K562 (cell line): ENCODE measurements at regions not wholly inside any gene's neighbourhood (a gene's known extent, or its start where the extent isn't known, plus 50 kb on each side); places are given as distances from the start of the nearest gene placed in this dataset.

Experiments used
- ATAC-seq: fragments of 200-7000 bp; cut with Tn5 transposase; 3 replicates; pipeline ENCODE4 v1.9.1; 2020; ENCODE audit warnings: moderate library complexity
- BruUV-seq: library from RNA; stranded (reverse); fragments of 400-500 nt; replicated peaks from 2 replicates; lab custom pipeline; 2021; lab: Mats Ljungman, UMichigan
- CTCF ChIA-PET: fragments of 300-600 bp; formaldehyde crosslinking; extraction: SDS; loops from one replicate; lab custom pipeline; 2021; ENCODE audit warnings: low intra/inter-chr PET ratio; lab: Yijun Ruan, JAX
- POLR2A ChIA-PET: fragments of 300-600, 350-650 bp; sonication (Branson Sonifier 250); formaldehyde crosslinking; extraction: SDS; loops from one replicate; lab custom pipeline; 2021; ENCODE audit warnings: antibody characterized with exemption, inconsistent platforms; lab: Yijun Ruan, JAX
- DNase-seq, 4 experiments: peaks; one replicate each; pipeline versions ENCODE4 v3.0.0 to v3.0.0-alpha.2; 2011 to 2018; ENCODE audit warnings: low spot score in 3 of 4, mixed read lengths in 3 of 4; ENCODE audit errors: extremely low read depth in 1 of 4
- FAIRE-seq: peaks from 2 replicates; lab custom pipeline; 2011; peaks lifted over from hg19 to GRCh38; lab: Jason Lieb, UNC
- H2AFZ ChIP-seq: 2 replicates; pipeline ENCODE4 v1.6.0; 2011; ENCODE audit warnings: low read depth, low read length, control low read depth, inconsistent platforms
- H3K27ac ChIP-seq: fragments of 200-600 bp; 3 replicates; pipeline ENCODE4 v1.8.0; 2011; ENCODE audit warnings: low read depth, mild to moderate bottlenecking, control low read depth, inconsistent platforms, low read length, moderate library complexity, mixed read lengths; ENCODE audit errors: extremely low read depth
- H3K27me3 ChIP-seq, 2 experiments: fragments of 300-600 bp in 1 of 2; 2 replicates in 1 of 2; 3 replicates in 1 of 2; pipeline versions ENCODE4 v1.6.0 to v1.8.0; 2011; ENCODE audit warnings: inconsistent platforms in 2 of 2, low read length in 2 of 2, mild to moderate bottlenecking in 1 of 2, mixed read lengths in 1 of 2, moderate library complexity in 1 of 2; ENCODE audit not compliant: control insufficient read depth in 2 of 2, insufficient read depth in 2 of 2
- H3K36me3 ChIP-seq: fragments of 300-600 bp; 3 replicates; pipeline ENCODE4 v1.8.0; 2011; ENCODE audit warnings: mild to moderate bottlenecking, low read length, inconsistent platforms; ENCODE audit not compliant: control insufficient read depth, insufficient read depth
- H3K4me1 ChIP-seq, 2 experiments: fragments of 200-600 bp in 1 of 2; replicated peaks in 1 of 2; 2 replicates in 1 of 2; 3 replicates in 1 of 2; pipeline versions ENCODE4 v1.5.1 to v1.8.0; 2011; ENCODE audit warnings: inconsistent platforms in 2 of 2, low read length in 2 of 2, mild to moderate bottlenecking in 1 of 2, mixed read lengths in 1 of 2, moderate library complexity in 1 of 2; ENCODE audit not compliant: control insufficient read depth in 2 of 2, insufficient read depth in 2 of 2
- H3K4me2 ChIP-seq: 2 replicates; pipeline ENCODE4 v1.6.1; 2011; ENCODE audit warnings: low read length, control low read depth, inconsistent platforms, mixed read lengths; ENCODE audit not compliant: insufficient read depth
- H3K4me3 ChIP-seq: fragments of 200-600 bp; sonication (generic), shearing (Covaris generic); 2 replicates; pipeline ENCODE4 v1.5.1; 2016; ENCODE audit warnings: control low read depth, inconsistent platforms
- H3K79me2 ChIP-seq: fragments of 200-600 bp; 3 replicates; pipeline ENCODE4 v1.8.0; 2011; ENCODE audit warnings: low read length, inconsistent platforms; ENCODE audit not compliant: control insufficient read depth, insufficient read depth
- H3K9ac ChIP-seq, 2 experiments: 2 replicates each; pipeline versions ENCODE4 v1.6.0 to v1.6.1; 2011; ENCODE audit warnings: low read depth in 2 of 2, low read length in 2 of 2, control low read depth in 1 of 2, inconsistent platforms in 1 of 2, mild to moderate bottlenecking in 1 of 2, mixed read lengths in 1 of 2; ENCODE audit not compliant: insufficient read depth in 1 of 2
- H3K9me1 ChIP-seq: one replicate; pipeline ENCODE4 v1.6.0; 2011; ENCODE audit warnings: inconsistent platforms, mild to moderate bottlenecking, low read length, moderate library complexity; ENCODE audit not compliant: control insufficient read depth, insufficient read depth
- H3K9me3 ChIP-seq: replicated peaks from 2 replicates; pipeline ENCODE4 v1.5.1; 2011; ENCODE audit warnings: low read depth, low read length, inconsistent platforms; ENCODE audit not compliant: control insufficient read depth, insufficient read depth
- H4K20me1 ChIP-seq: replicated peaks from 2 replicates; pipeline ENCODE4 v1.6.1; 2011; ENCODE audit warnings: low read length, inconsistent platforms, mixed read lengths; ENCODE audit not compliant: control insufficient read depth, insufficient read depth
- COPS2 ChIP-seq: fragments of 450-650 bp; conservative IDR thresholded peaks from 2 replicates; pipeline ENCODE4 v1.6.1; 2016; ENCODE audit warnings: mild to moderate bottlenecking, moderate library complexity
- FOXP1 ChIP-seq: sonication (generic); formaldehyde crosslinking; IDR thresholded peaks from 2 replicates; pipeline ENCODE4 v1.8.0; 2022; ENCODE audit warnings: mild to moderate bottlenecking, missing genetic modification reagents
- GABPA ChIP-seq: fragments of 200-800 bp; sonication (Bioruptor generic); conservative IDR thresholded peaks from 2 replicates; pipeline ENCODE4 v1.6.1; 2016; ENCODE audit warnings: low read depth, missing genetic modification characterization, missing compliant biosample characterization
- HOXB6 ChIP-seq: fragments of 250-450 bp; sonication (Bioruptor Pico); IDR thresholded peaks from 2 replicates; pipeline ENCODE4 v1.5.1; 2022; ENCODE audit warnings: mild to moderate bottlenecking, borderline replicate concordance
- LCOR ChIP-seq: sonication (generic); formaldehyde crosslinking; IDR thresholded peaks from 2 replicates; pipeline ENCODE4 v1.8.0; 2022; ENCODE audit warnings: mild to moderate bottlenecking, missing genetic modification reagents
- MYC ChIP-seq, 2 experiments: fragments of 250-450 bp in 1 of 2; sonication (Bioruptor Pico) in 1 of 2; IDR thresholded peaks; 2 replicates each; pipeline versions ENCODE4 v1.5.1 to v1.6.1; 2012 to 2021; ENCODE audit warnings: low read depth in 2 of 2, borderline replicate concordance in 1 of 2, improper control_type of control experiment in 1 of 2, low read length in 1 of 2, mild to moderate bottlenecking in 1 of 2, moderate library complexity in 1 of 2
- NCOA1 ChIP-seq: fragments of 450-650 bp; IDR thresholded peaks from 2 replicates; pipeline ENCODE4 v1.6.1; 2016; ENCODE audit warnings: low read depth
- NELFE ChIP-seq: IDR thresholded peaks from 2 replicates; pipeline ENCODE4 v1.6.1; 2011; ENCODE audit warnings: mild to moderate bottlenecking; ENCODE audit not compliant: insufficient read depth, insufficient read length
- NFATC3 ChIP-seq: fragments of 450-650 bp; IDR thresholded peaks from 2 replicates; pipeline ENCODE4 v1.6.1; 2017; ENCODE audit warnings: mild to moderate bottlenecking
- POLR2AphosphoS2 ChIP-seq: IDR thresholded peaks from 2 replicates; pipeline ENCODE4 v1.6.1; 2012; ENCODE audit warnings: low read length, improper control_type of control experiment
- SOX6 ChIP-seq: fragments of 450-650 bp; IDR thresholded peaks from 2 replicates; pipeline ENCODE4 v1.6.1; 2014; ENCODE audit warnings: mild to moderate bottlenecking
- SREBF1 ChIP-seq: fragments of 150-350 bp; IDR thresholded peaks from 2 replicates; pipeline ENCODE4 v1.6.1; 2014; ENCODE audit warnings: antibody characterized with exemption, low read depth, low read length, borderline replicate concordance
- ZNF12 ChIP-seq: sonication (generic); formaldehyde crosslinking; IDR thresholded peaks from 2 replicates; pipeline ENCODE4 v1.4.0; 2020; ENCODE audit warnings: mild to moderate bottlenecking, missing genetic modification reagents
- ZNF766 ChIP-seq: fragments of 200-800 bp; sonication (Bioruptor generic); conservative IDR thresholded peaks from 2 replicates; pipeline ENCODE4 v1.6.1; 2016; ENCODE audit warnings: missing genetic modification characterization, missing compliant biosample characterization
- WGBS: fragments of 100-300 bp; shearing (Covaris generic); methylation state at CpG from one replicate; pipeline ENCODE4 v1.1.6; 2016; ENCODE audit warnings: low coverage, mixed read lengths; ENCODE audit not compliant: insufficient coverage; ENCODE audit errors: missing lambda C conversion rate; 5-methylcytosine and 5-hydroxymethylcytosine counted together
- in situ Hi-C: fragments of 300-500 bp; cut with MboI; formaldehyde crosslinking; loops from 4 replicates; pipeline ENCODE4 v1.15.0; 2018; ENCODE audit warnings: inconsistent platforms, mixed read lengths
- intact Hi-C: fragments of 100-400 bp; cut with micrococcal nuclease; formaldehyde crosslinking; loops from 2 replicates; pipeline ENCODE4 v1.14.2; 2022
- TF ChIP-seq, protein P1 (sequence below): fragments of 450-650 bp; formaldehyde crosslinking; IDR thresholded peaks from 2 replicates; pipeline ENCODE4 v1.4.0; 2020; ENCODE audit warnings: mild to moderate bottlenecking
- TF ChIP-seq, protein P2 (sequence below): fragments of 450-650 bp; formaldehyde crosslinking; IDR thresholded peaks from 2 replicates; pipeline ENCODE4 v1.4.0; 2022; ENCODE audit warnings: missing genetic modification characterization

DNA sequence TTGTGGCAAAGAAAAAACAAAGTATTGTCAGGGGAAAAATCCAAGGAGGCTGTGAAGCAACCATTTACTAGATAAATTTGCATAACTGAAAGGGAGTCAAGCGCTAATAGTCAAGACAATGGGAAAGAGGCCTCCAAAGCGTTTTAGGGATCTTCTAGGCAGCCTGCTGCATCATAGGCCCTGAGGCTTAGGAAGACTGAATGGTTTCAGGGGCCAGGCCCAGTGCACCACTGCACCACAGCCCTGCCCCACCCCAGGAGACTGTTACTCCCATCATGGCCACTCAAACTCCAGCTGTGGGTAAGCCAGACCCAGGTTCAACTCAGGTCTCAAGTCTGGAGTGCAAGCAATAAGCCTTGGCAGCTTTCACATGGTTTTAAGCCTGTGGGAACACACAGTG lies 362.9 kb downstream of the SH3BGRL start:
- 0% methylated on average over 1 of the region's 2 CpGs for WGBS
- H3K27ac ChIP-seq, result no peak overlapping the region
- intact Hi-C loops, result no loop called here
- no TSS peak for BruUV-seq
- in situ Hi-C loops, result no loop called here
- no peak overlapping the region for H2AFZ ChIP-seq
- H3K79me2 ChIP-seq, result no peaks in the 10 kb centered on the region
- no peaks in the 10 kb centered on the region for H3K4me1 ChIP-seq
- no peak overlapping the region for H3K4me2 ChIP-seq
- DNase-seq (no peak), FAIRE-seq (no peak), ATAC-seq (no peak)
- no peaks in the 10 kb centered on the region; the same call in 1 of the 2 replicates for H3K9me3 ChIP-seq
- CTCF ChIA-PET, result no interaction called here
- no peak overlapping the region for H3K9ac ChIP-seq
- H3K4me3 ChIP-seq, result no peak overlapping the region
- no peaks in the 10 kb centered on the region for H3K9me1 ChIP-seq
- TF ChIP-seq ZNF766, result no peak
- TF ChIP-seq SOX6, result no peak
- no peaks in the 10 kb centered on the region for H3K36me3 ChIP-seq
- POLR2A ChIA-PET, result no interaction called here
- no peaks in the 10 kb centered on the region for H4K20me1 ChIP-seq
- H3K27me3 ChIP-seq, result no peaks in the 10 kb centered on the region

- POLR2A ChIA-PET, result interaction anchor here (0.6 kb wide), 1 partner anchor 23 kb away, joined by 3 read pairs; no protein-coding TSS in a partner anchor
- Histone ChIP-seq H3K27ac (no peak overlapping the region), H3K9me1 (no peaks in the 10 kb centered on the region), H2AFZ (no peak overlapping the region), H3K4me2 (no peak overlapping the region), H3K36me3 (no peaks in the 10 kb centered on the region), H4K20me1 (no peaks in the 10 kb centered on the region), H3K79me2 (no peaks in the 10 kb centered on the region), H3K4me3 (no peak overlapping the region), H3K9ac (no peak overlapping the region), H3K4me1 (no peaks in the 10 kb centered on the region), H3K9me3 (no peaks in the 10 kb centered on the region), H3K27me3 (no peaks in the 10 kb centered on the region)
- no peak for FAIRE-seq
- intact Hi-C loops (no loop called here), in situ Hi-C loops (no loop called here)
- 0% methylated on average over 1 of the region's 1 CpG for WGBS
- DNase-seq, result no peak
- CTCF ChIA-PET, result no interaction called here
- BruUV-seq, result no TSS peak
- no peak for ATAC-seq
- TF ChIP-seq ZNF12 (no peak), NCOA1 (no peak), SREBF1 (no peak), FOXP1 (CRISPR knock-in tag) (no peak), POLR2AphosphoS2 (no peak), HOXB6 (no peak), LCOR (CRISPR knock-in tag) (no peak), MYC (IDR thresholded peaks at IDR 0.05; ENCODE audit: low read depth, low read length) (no peak), MYC (CRISPR knock-in tag; IDR thresholded peaks at IDR 0.05; ENCODE audit: borderline replicate concordance, low read depth) (no peak), NFATC3 (no peak), COPS2 (no peak), GABPA (tag) (no peak), NELFE (no peak)
- TF ChIP-seq, protein P1, sequence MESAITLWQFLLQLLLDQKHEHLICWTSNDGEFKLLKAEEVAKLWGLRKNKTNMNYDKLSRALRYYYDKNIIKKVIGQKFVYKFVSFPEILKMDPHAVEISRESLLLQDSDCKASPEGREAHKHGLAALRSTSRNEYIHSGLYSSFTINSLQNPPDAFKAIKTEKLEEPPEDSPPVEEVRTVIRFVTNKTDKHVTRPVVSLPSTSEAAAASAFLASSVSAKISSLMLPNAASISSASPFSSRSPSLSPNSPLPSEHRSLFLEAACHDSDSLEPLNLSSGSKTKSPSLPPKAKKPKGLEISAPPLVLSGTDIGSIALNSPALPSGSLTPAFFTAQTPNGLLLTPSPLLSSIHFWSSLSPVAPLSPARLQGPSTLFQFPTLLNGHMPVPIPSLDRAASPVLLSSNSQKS (CRISPR knock-in tag), result no peak
- TF ChIP-seq, protein P2, sequence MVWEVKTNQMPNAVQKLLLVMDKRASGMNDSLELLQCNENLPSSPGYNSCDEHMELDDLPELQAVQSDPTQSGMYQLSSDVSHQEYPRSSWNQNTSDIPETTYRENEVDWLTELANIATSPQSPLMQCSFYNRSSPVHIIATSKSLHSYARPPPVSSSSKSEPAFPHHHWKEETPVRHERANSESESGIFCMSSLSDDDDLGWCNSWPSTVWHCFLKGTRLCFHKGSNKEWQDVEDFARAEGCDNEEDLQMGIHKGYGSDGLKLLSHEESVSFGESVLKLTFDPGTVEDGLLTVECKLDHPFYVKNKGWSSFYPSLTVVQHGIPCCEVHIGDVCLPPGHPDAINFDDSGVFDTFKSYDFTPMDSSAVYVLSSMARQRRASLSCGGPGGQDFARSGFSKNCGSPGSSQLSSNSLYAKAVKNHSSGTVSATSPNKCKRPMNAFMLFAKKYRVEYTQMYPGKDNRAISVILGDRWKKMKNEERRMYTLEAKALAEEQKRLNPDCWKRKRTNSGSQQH (CRISPR knock-in tag), result no peak
Measured at GRCh38 chrX:81577028-81577427, 375.1 kb downstream of the SH3BGRL start.
